ENCODE measurements at regions not wholly inside any gene's neighbourhood (a gene's known extent, or its start where the extent isn't known, plus 50 kb on each side); places are given as distances from the start of the nearest gene placed in this dataset.
A peak's percentile ranks its signal among the peaks of the same experiment; 100 is the strongest.

- H3K4me3 ChIP-seq (ENCODE audit: low read length) = no peak overlapping the region
- no peak for TF ChIP-seq CTCF (conservative IDR thresholded peaks at IDR 0.05; ENCODE audit: low read length)
- peak; percentile 76 for DNase-seq (ENCODE audit: low read depth)
These were observed 294.2 kb upstream of the COL8A1 start for GRCh38 chr3:99344216-99344615.

- no peak overlapping the region for H3K4me3 ChIP-seq (ENCODE audit: low read length)
- no peak for DNase-seq (ENCODE audit: low read depth)
- no peak for TF ChIP-seq CTCF (conservative IDR thresholded peaks at IDR 0.05; ENCODE audit: low read length)
These were observed 296.0 kb upstream of the COL8A1 start for GRCh38 chr3:99342383-99342782.

- H3K4me3 ChIP-seq (ENCODE audit: low read length) = no peak overlapping the region
- no peak for DNase-seq (ENCODE audit: low read depth)
- no peak for TF ChIP-seq CTCF (conservative IDR thresholded peaks at IDR 0.05; ENCODE audit: low read length)
These were observed 299.2 kb upstream of the COL8A1 start for GRCh38 chr3:99339222-99339621.

- no peak for TF ChIP-seq CTCF (conservative IDR thresholded peaks at IDR 0.05; ENCODE audit: low read length)
- no peak overlapping the region for H3K4me3 ChIP-seq (ENCODE audit: low read length)
- peak; percentile 90 for DNase-seq (ENCODE audit: low read depth)
These were observed 305.7 kb upstream of the COL8A1 start for GRCh38 chr3:99332718-99333117.

GRCh38 chr3:99332276-99332675 is 306.1 kb upstream of the COL8A1 start:
- no peak for TF ChIP-seq CTCF (conservative IDR thresholded peaks at IDR 0.05; ENCODE audit: low read length)

GRCh38 chr3:99330924-99331532 is 307.4 kb upstream of the COL8A1 start:
- H3K4me3 ChIP-seq (ENCODE audit: low read length) = no peak overlapping the region
- DNase-seq (ENCODE audit: low read depth) = no peak
- TF ChIP-seq CTCF (conservative IDR thresholded peaks at IDR 0.05; ENCODE audit: low read length) = no peak

More at GRCh38 chr3:99332276-99332675, 306.1 kb upstream of the COL8A1 start:
- no peak overlapping the region for H3K4me3 ChIP-seq (ENCODE audit: low read length)
- DNase-seq (ENCODE audit: low read depth) = no peak

GRCh38 chr3:99330281-99330680 is 308.1 kb upstream of the COL8A1 start:
- no peak overlapping the region for H3K4me3 ChIP-seq (ENCODE audit: low read length)
- no peak for DNase-seq (ENCODE audit: low read depth)
- TF ChIP-seq CTCF (conservative IDR thresholded peaks at IDR 0.05; ENCODE audit: low read length) = no peak

Data from AG10803 (cell line).